CD14-positive monocyte (primary cell): ENCODE measurements at regions not wholly inside any gene's neighbourhood (a gene's known extent, or its start where the extent isn't known, plus 50 kb on each side); places are given as distances from the start of the nearest gene placed in this dataset.

Source experiments
- DNase-seq, 3 donors: peaks; one replicate each; pipeline ENCODE4 v3.0.0-alpha.2; 2011 to 2022
- H2AFZ ChIP-seq: 2 replicates; pipeline ENCODE4 v1.6.0; 2012; ENCODE audit warnings: mild to moderate bottlenecking, low read depth, low read length, inconsistent platforms; ENCODE audit not compliant: insufficient read depth, poor library complexity, severe bottlenecking
- H3K27ac ChIP-seq, 2 donors: 1 replicate in 1 of 2; 2 replicates in 1 of 2; pipeline ENCODE4 v1.5.1; 2012 to 2013; ENCODE audit warnings: low read length in 2 of 2, control low read depth in 1 of 2, inconsistent platforms in 1 of 2, low read depth in 1 of 2, mild to moderate bottlenecking in 1 of 2
- H3K27me3 ChIP-seq, 2 donors: one replicate each; pipeline versions ENCODE4 v1.6.0 to v1.6.1; 2011 to 2013; ENCODE audit warnings: low read length in 2 of 2; ENCODE audit not compliant: control insufficient read depth in 2 of 2, insufficient read depth in 2 of 2
- H3K36me3 ChIP-seq, 2 donors: replicated peaks in 1 of 2; 1 replicate in 1 of 2; 2 replicates in 1 of 2; pipeline versions ENCODE4 v1.5.1 to v1.6.1; 2012 to 2013; ENCODE audit warnings: low read length in 2 of 2, control low read depth in 1 of 2, inconsistent platforms in 1 of 2, mild to moderate bottlenecking in 1 of 2; ENCODE audit not compliant: insufficient read depth in 2 of 2, control insufficient read depth in 1 of 2
- H3K4me1 ChIP-seq, 2 donors: 1 replicate in 1 of 2; 2 replicates in 1 of 2; pipeline versions ENCODE4 v1.5.1 to v1.6.1; 2012 to 2013; ENCODE audit warnings: low read length in 2 of 2, control low read depth in 1 of 2, inconsistent platforms in 1 of 2, mild to moderate bottlenecking in 1 of 2, moderate library complexity in 1 of 2; ENCODE audit not compliant: insufficient read depth in 2 of 2, control insufficient read depth in 1 of 2
- H3K4me2 ChIP-seq: replicated peaks from 2 replicates; pipeline ENCODE3; 2012; ENCODE audit warnings: low read length, moderate library complexity, mild to moderate bottlenecking; ENCODE audit not compliant: poor library complexity, severe bottlenecking; ENCODE audit errors: extremely low read depth
- H3K4me3 ChIP-seq, 3 experiments: fragments of 200-600 bp in 1 of 3; sonication (generic) in 1 of 3; replicated peaks in 1 of 3; 1 replicate in 2 of 3; 2 replicates in 1 of 3; pipeline ENCODE4 v1.5.1; 2011 to 2013; ENCODE audit warnings: low read length in 3 of 3, mild to moderate bottlenecking in 3 of 3, control low read depth in 2 of 3, low read depth in 2 of 3, inconsistent platforms in 1 of 3, moderate library complexity in 1 of 3
- H3K79me2 ChIP-seq: 2 replicates; pipeline ENCODE4 v1.6.0; 2012; ENCODE audit warnings: mild to moderate bottlenecking, control low read depth, inconsistent platforms, low read length, moderate library complexity; ENCODE audit not compliant: insufficient read depth
- H3K9ac ChIP-seq: 2 replicates; pipeline ENCODE4 v1.6.0; 2017; ENCODE audit warnings: low read length, mild to moderate bottlenecking; ENCODE audit not compliant: insufficient read depth, poor library complexity, severe bottlenecking
- H3K9me3 ChIP-seq, 2 donors: replicated peaks in 1 of 2; 1 replicate in 1 of 2; 2 replicates in 1 of 2; pipeline versions ENCODE4 v1.5.1 to v1.6.1; 2012 to 2013; ENCODE audit warnings: low read length in 2 of 2, control low read depth in 1 of 2; ENCODE audit not compliant: control insufficient read depth in 1 of 2, insufficient read depth in 1 of 2
- H4K20me1 ChIP-seq: 2 replicates; pipeline ENCODE4 v1.6.0; 2012; ENCODE audit warnings: mild to moderate bottlenecking, low read length, control low read depth, moderate library complexity; ENCODE audit not compliant: insufficient read depth
- H3K27ac Mint-ChIP-seq, 7 donors: one replicate each; pipeline ENCODE4 v1.8.0; 2020; ENCODE audit warnings: mild to moderate bottlenecking in 7 of 7, mixed read lengths in 7 of 7, moderate library complexity in 6 of 7, inconsistent platforms in 2 of 7
- H3K27me3 Mint-ChIP-seq, 3 donors: one replicate each; pipeline ENCODE4 v1.8.0; 2021 to 2022; ENCODE audit warnings: low read depth in 3 of 3, mild to moderate bottlenecking in 3 of 3, mixed read lengths in 3 of 3, moderate library complexity in 3 of 3, inconsistent platforms in 1 of 3
- H3K36me3 Mint-ChIP-seq, 2 donors: one replicate each; pipeline ENCODE4 v1.8.0; 2020; ENCODE audit warnings: mixed read lengths in 2 of 2, inconsistent platforms in 1 of 2, mild to moderate bottlenecking in 1 of 2
- H3K4me1 Mint-ChIP-seq: one replicate; pipeline ENCODE4 v1.8.0; 2020; ENCODE audit warnings: mild to moderate bottlenecking, mixed read lengths
- H3K4me3 Mint-ChIP-seq, 2 donors: one replicate each; pipeline ENCODE4 v1.8.0; 2020; ENCODE audit warnings: mild to moderate bottlenecking in 2 of 2, mixed read lengths in 2 of 2, moderate library complexity in 1 of 2
- H3K9me3 Mint-ChIP-seq, 7 donors: one replicate each; pipeline ENCODE4 v1.8.0; 2020 to 2022; ENCODE audit warnings: mixed read lengths in 7 of 7, mild to moderate bottlenecking in 6 of 7, moderate library complexity in 6 of 7, inconsistent platforms in 2 of 7
- CTCF ChIP-seq: fragments of 200-600 bp; IDR thresholded peaks from one replicate; pipeline ENCODE4 v1.8.0; 2022; ENCODE audit warnings: antibody characterized with exemption, mild to moderate bottlenecking
- WGBS: methylation state at CpG from one replicate; pipeline ENCODE4 v1.1.5; 2013; ENCODE audit warnings: missing lambda C conversion rate; ENCODE audit not compliant: insufficient coverage; 5-methylcytosine and 5-hydroxymethylcytosine counted together
- intact Hi-C, 2 donors: fragments of 100-400 bp; cut with micrococcal nuclease; formaldehyde crosslinking; loops; one replicate each; pipeline versions ENCODE4 v1.15.0 to v1.15.1; 2023

DNA sequence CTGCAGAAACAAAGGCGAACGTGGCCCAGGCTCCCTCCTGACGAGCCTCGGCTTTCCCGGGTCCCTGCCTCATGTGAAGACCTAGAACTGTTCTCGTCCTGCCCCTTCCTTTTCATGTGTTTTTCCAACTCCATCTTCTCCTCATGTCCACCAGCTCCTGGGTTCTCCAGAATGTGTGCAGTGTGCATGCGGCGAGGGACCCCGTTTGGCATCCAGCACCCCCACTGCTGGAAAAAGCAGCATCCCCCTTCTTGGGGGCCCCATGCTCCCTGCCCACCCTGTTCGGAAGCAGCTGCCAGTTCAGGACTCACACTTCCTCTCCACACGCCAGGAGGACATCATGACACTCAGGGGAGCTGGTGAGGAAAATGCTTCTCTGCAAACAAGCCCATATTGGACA lies 313.5 kb downstream of the BRD1 start:
- no peak for DNase-seq
- whole genome bisulfite sequencing, result 90% methylated on average over 11 of the region's 11 CpGs
- no peak for TF ChIP-seq CTCF
- Histone ChIP-seq H3K4me3 (no peak overlapping the region), H4K20me1 (no peaks in the 10 kb centered on the region), H2AFZ (no peak overlapping the region), H3K9me3 (peaks cover 11 to 13% of the 10 kb centered on the region in 2 donors), H3K9ac (no peak overlapping the region), H3K4me1 (peaks cover 0 to 13% of the 10 kb centered on the region in 2 donors), H3K36me3 (no peaks in the 10 kb centered on the region), H3K4me2 (no peak overlapping the region), H3K27ac (no peak overlapping the region), H3K79me2 (no peaks in the 10 kb centered on the region), H3K27me3 (no peaks in the 10 kb centered on the region)
- Mint-ChIP-seq H3K4me3 (no peak overlapping the region), H3K27me3 (peaks cover 2 to 8% (median 3%) of the 10 kb centered on the region in 3 donors), H3K9me3 (peaks cover 5 to 20% (median 13%) of the 10 kb centered on the region in 7 donors), H3K4me1 (peaks cover 23% of the 10 kb centered on the region), H3K36me3 (peaks cover 0 to 2% of the 10 kb centered on the region in 2 donors), H3K27ac (no peak overlapping the region)
- intact Hi-C loops, result no loop called here

- H3K79me2 ChIP-seq, result no peaks in the 10 kb centered on the region
- Mint-ChIP-seq H3K27me3 (peaks cover 0 to 3% (median 2%) of the 10 kb centered on the region in 3 donors), H3K36me3 (peaks cover 0 to 2% of the 10 kb centered on the region in 2 donors), H3K27ac (no peak overlapping the region), H3K4me1 (peaks cover 23% of the 10 kb centered on the region), H3K4me3 (no peak overlapping the region), H3K9me3 (peaks cover 5 to 20% (median 13%) of the 10 kb centered on the region in 7 donors)
- 89% methylated on average over 2 of the region's 5 CpGs for WGBS
- no peaks in the 10 kb centered on the region for H3K27me3 ChIP-seq
- DNase-seq, result no peak
- H3K4me3 ChIP-seq, result no peak overlapping the region
- H3K9ac ChIP-seq, result no peak overlapping the region
- TF ChIP-seq CTCF, result no peak
- no peak overlapping the region for H3K4me2 ChIP-seq
- H4K20me1 ChIP-seq, result no peaks in the 10 kb centered on the region
- no peaks in the 10 kb centered on the region for H3K36me3 ChIP-seq
- intact Hi-C loops, result no loop called here
- H3K4me1 ChIP-seq, result peaks cover 0 to 13% of the 10 kb centered on the region in 2 donors
- peaks cover 11 to 13% of the 10 kb centered on the region in 2 donors for H3K9me3 ChIP-seq
- H2AFZ ChIP-seq, result no peak overlapping the region
- no peak overlapping the region for H3K27ac ChIP-seq
Observed at GRCh38 chr22:49513358-49513851, 314.3 kb downstream of the BRD1 start.
